ENCODE measurements at regions not wholly inside any gene's neighbourhood (a gene's known extent, or its start where the extent isn't known, plus 50 kb on each side); places are given as distances from the start of the nearest gene placed in this dataset.

DNA sequence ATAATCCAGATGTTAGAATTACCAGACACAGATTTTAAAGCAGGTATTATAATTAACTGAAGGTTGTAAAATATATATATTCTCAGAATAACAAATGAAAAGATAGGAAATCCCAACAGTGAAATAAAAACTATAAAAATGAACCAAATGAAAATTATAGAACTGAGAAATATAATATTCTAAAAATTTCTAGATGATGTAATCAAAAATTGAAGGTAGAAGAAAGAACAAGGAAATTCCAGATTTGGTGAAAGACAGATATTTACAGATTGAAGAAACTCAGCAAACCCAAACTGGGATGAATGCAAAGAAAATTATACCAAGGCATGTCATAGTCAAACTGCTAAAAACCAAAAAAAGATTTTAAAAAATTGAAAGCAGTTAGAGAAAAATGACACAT lies 729.4 kb downstream of the MATN1 start:
- Histone ChIP-seq H3K27me3 (peaks cover 19% of the 10 kb centered on the region), H3K4me1 (no peaks in the 10 kb centered on the region), H3K4me3 (no peak overlapping the region), H3K9me3 (peaks cover 0 to 39% (median 0%) of the 10 kb centered on the region in 3 donors), H3K36me3 (no peaks in the 10 kb centered on the region), H3K27ac (no peak overlapping the region)
- ATAC-seq: no peak
- TF ChIP-seq, protein P1, sequence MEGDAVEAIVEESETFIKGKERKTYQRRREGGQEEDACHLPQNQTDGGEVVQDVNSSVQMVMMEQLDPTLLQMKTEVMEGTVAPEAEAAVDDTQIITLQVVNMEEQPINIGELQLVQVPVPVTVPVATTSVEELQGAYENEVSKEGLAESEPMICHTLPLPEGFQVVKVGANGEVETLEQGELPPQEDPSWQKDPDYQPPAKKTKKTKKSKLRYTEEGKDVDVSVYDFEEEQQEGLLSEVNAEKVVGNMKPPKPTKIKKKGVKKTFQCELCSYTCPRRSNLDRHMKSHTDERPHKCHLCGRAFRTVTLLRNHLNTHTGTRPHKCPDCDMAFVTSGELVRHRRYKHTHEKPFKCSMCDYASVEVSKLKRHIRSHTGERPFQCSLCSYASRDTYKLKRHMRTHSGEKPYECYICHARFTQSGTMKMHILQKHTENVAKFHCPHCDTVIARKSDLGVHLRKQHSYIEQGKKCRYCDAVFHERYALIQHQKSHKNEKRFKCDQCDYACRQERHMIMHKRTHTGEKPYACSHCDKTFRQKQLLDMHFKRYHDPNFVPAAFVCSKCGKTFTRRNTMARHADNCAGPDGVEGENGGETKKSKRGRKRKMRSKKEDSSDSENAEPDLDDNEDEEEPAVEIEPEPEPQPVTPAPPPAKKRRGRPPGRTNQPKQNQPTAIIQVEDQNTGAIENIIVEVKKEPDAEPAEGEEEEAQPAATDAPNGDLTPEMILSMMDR (IDR thresholded peaks at IDR 0.05): no peak
- TF ChIP-seq POLR2AphosphoS5 (IDR thresholded peaks at IDR 0.05): no peak
- TF ChIP-seq EP300 (IDR thresholded peaks at IDR 0.05): no peak
- no peak for TF ChIP-seq POLR2A (IDR thresholded peaks at IDR 0.05)

DNA sequence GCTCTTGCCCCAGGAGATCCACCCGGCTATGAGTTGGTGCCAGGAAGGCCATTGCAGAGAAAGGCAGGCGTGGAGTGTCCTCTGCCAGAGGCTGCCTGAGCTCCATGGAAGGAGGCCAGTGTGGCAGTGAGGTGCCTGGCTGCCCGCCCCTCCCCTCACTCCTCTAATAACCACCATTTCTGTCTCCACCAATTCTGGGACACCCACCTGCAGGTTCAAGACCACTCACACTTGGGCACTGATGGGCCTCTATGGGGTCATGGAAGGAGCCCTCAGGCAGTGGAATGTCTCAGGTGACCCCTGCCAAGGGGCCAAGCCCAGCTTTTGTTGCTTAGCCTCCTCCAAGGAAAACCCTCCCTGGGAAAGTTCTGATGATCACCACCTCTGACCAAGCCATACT lies 731.6 kb downstream of the MATN1 start:
- H3K27me3 ChIP-seq: peaks cover 15% of the 10 kb centered on the region
- no peak for ATAC-seq
- 83% methylated on average over 3 of the region's 3 CpGs; no CpG with 5 or more reads in 1 of the 2 donors for WGBS, 2 donors (ENCODE audit: low coverage in 1 of 2)
- H3K27ac ChIP-seq: no peak overlapping the region
- H3K36me3 ChIP-seq: no peaks in the 10 kb centered on the region
- H3K4me1 ChIP-seq: no peaks in the 10 kb centered on the region
- H3K9me3 ChIP-seq: peaks cover 0 to 32% (median 0%) of the 10 kb centered on the region in 3 donors
- no peak overlapping the region for H3K4me3 ChIP-seq
- TF ChIP-seq POLR2A (IDR thresholded peaks at IDR 0.05): no peak
- TF ChIP-seq EP300 (IDR thresholded peaks at IDR 0.05): no peak
- TF ChIP-seq POLR2AphosphoS5 (IDR thresholded peaks at IDR 0.05): no peak
- TF ChIP-seq, protein P1 (IDR thresholded peaks at IDR 0.05): no peak

DNA sequence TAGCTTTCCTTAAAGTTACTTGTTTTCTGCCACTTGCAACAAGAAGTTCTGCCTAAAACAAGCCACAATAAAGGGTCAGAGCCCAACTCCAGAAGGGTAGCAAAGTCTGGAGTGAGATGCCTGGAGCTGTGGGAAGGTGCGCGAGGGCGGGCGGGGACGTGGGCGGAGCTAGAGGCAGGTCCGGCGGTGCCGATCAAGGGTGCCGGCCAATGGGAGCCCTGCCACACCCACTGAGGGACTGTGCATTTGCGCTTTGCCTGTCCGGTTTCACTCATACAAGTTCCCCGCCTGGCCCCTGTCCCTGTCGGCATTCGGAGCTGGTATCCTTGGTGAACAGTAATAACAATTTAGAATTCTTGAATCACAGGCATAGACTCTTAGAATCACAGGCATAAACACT lies 732.4 kb downstream of the MATN1 start:
- no peak for ATAC-seq
- H3K36me3 ChIP-seq: no peaks in the 10 kb centered on the region
- H3K4me3 ChIP-seq: no peak overlapping the region
- peaks cover 15% of the 10 kb centered on the region for H3K27me3 ChIP-seq
- peaks cover 0 to 32% (median 0%) of the 10 kb centered on the region in 3 donors for H3K9me3 ChIP-seq
- TF ChIP-seq, protein P1 (IDR thresholded peaks at IDR 0.05): no peak
- H3K27ac ChIP-seq: no peak overlapping the region
- 50 to 82% methylated on average over 5 to 11 of the region's 15 CpGs for WGBS, 2 donors (ENCODE audit: low coverage in 1 of 2)
- no peaks in the 10 kb centered on the region for H3K4me1 ChIP-seq

DNA sequence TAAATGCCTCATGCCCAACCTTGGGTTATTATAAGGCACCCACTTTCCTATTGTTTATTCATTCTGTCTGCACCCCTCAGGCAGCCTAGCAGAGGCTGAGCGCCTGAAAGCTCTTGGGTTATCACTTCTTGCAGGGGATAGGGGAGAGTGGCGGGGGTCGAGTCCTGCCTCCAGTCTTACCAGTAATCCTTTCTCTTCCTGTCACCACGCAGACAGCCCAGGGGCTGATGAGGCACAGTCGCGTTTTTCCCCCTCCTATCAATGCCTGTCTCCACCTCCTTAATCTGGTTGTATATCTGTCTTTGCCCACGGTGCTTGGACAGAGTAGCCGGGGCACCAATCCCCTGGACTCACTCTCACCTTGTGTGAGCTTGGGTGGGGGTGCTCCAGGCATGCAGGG lies 733.1 kb downstream of the MATN1 start:
- WGBS, 2 donors (ENCODE audit: low coverage in 1 of 2): 52 to 57% methylated on average over 3 to 6 of the region's 8 CpGs
- no peak overlapping the region for H3K4me3 ChIP-seq
- H3K27me3 ChIP-seq: peaks cover 12% of the 10 kb centered on the region
- H3K9me3 ChIP-seq: peaks cover 0 to 30% (median 0%) of the 10 kb centered on the region in 3 donors
- H3K36me3 ChIP-seq: no peaks in the 10 kb centered on the region
- no peak for TF ChIP-seq POLR2AphosphoS5 (IDR thresholded peaks at IDR 0.05)
- TF ChIP-seq, protein P1 (IDR thresholded peaks at IDR 0.05): no peak
- TF ChIP-seq EP300 (IDR thresholded peaks at IDR 0.05): no peak
- no peak for TF ChIP-seq POLR2A (IDR thresholded peaks at IDR 0.05)
- ATAC-seq: no peak
- H3K4me1 ChIP-seq: no peaks in the 10 kb centered on the region
- H3K27ac ChIP-seq: no peak overlapping the region

DNA sequence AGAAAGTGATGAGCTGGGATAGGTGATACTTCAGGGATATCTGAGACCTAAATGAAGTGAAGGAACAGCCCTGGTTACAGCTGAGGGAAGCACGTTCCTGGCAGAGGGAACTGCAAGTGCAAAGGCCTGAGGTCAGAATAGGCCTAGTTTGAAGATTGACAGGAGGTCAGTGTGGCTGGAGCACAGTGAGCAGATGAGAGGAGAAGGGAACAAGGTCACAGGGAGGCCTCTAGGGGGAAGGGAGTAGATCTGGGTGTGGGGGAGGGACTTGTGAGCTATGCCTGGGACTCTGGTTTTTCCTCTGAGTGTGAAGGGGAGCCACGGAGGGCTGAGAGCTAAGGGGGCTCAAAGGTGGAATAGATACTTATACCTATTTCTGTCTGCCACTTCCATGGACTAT lies 736.4 kb downstream of the MATN1 start:
- no peak overlapping the region for H3K27ac ChIP-seq
- TF ChIP-seq, protein P1 (IDR thresholded peaks at IDR 0.05): no peak
- TF ChIP-seq EP300 (IDR thresholded peaks at IDR 0.05) (no peak), POLR2A (IDR thresholded peaks at IDR 0.05) (no peak), POLR2AphosphoS5 (IDR thresholded peaks at IDR 0.05) (no peak)
- H3K9me3 ChIP-seq: no peaks in the 10 kb centered on the region
- H3K36me3 ChIP-seq: no peaks in the 10 kb centered on the region
- H3K4me1 ChIP-seq: no peaks in the 10 kb centered on the region
- WGBS, 2 donors (ENCODE audit: low coverage in 1 of 2): 30 to 32% methylated on average over 2 of the region's 2 CpGs
- H3K4me3 ChIP-seq: no peak overlapping the region
- peaks cover 11% of the 10 kb centered on the region for H3K27me3 ChIP-seq
- ATAC-seq: peak; percentile 51
